ENCODE measurements at regions not wholly inside any gene's neighbourhood (a gene's known extent, or its start where the extent isn't known, plus 50 kb on each side); places are given as distances from the start of the nearest gene placed in this dataset.
"Not testable (repeated sequence)": the region's sequence is repeated elsewhere in the genome, so short reads cannot be mapped to it uniquely, and the experiment has no call there.

DNA sequence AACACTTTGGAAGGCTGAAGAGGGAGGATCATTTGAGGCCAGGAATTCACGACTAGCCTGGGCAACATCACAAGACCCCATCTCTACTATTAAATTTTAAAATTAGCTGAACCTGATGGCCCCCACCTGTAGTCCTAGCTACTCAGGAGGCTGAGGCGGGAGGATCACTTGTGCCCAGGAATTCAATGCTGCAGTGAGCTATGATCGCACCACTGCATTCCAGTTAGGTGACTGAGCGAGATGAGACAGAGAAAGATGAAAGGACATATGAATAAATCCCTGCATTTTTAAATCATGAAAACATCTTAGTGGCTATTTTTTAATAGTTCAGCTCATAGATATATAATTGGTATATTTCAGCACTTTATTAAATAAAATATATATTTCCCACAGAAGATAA lies 93.8 kb downstream of the GPR63 start:
- Mint-ChIP-seq H3K4me3 (no peak overlapping the region), H3K27ac (ENCODE audit: low read depth) (no peak overlapping the region), H3K27me3 (peaks cover 38% of the 10 kb centered on the region), H3K4me1 (no peaks in the 10 kb centered on the region), H3K9me3 (no peaks in the 10 kb centered on the region), H3K36me3 (ENCODE audit: insufficient read depth) (no peaks in the 10 kb centered on the region)
- no peak for ATAC-seq (replicated peaks; ENCODE audit: extremely low read depth, poor library complexity, severe bottlenecking)
- DNase-seq (ENCODE audit: low spot score in 2 of 2) = no peak

DNA sequence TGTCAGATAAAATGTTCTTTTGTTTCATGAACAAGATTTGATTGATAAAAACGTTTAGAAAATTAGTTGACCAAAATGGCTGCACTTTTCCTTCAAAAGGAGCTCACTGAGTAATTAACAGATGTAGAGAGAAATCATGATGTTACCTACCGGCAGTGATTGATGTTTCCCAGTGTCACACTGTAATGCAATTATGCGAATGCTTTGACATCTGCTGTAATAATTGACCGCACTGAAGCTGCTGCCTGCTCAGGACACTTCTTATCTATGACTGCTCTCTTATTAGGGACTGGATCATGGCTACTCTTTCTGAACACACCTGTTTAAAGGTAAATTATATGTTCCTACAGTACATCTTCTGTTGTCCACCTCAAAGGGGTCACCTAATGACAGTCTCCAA lies 94.6 kb downstream of the GPR63 start:
- Mint-ChIP-seq H3K27ac (ENCODE audit: low read depth) (no peak overlapping the region), H3K27me3 (peaks cover 38% of the 10 kb centered on the region)

DNA sequence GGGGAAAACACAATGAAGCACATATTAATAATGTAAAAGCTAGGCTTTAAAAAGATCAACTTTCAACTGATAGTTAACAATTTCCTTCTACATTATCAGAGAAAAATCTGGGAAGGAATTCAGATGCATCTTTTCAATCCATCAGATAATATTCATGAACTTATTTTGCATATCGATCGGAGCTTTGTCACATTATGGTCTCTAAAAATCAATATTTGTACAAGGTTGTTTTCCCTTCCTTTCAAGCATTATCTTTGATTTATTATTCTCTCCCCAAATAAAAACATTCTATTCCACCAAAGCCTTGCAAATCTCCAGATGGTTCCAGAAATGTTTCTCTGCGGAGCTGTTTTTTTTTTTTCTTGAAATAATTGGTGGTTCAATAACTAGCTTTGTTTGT lies 101.9 kb downstream of the GPR63 start:
- H3K4me3 Mint-ChIP-seq = no peak overlapping the region
- no peaks in the 10 kb centered on the region for H3K9me3 Mint-ChIP-seq
- H3K27ac Mint-ChIP-seq (ENCODE audit: low read depth) = no peak overlapping the region
- no peaks in the 10 kb centered on the region for H3K27me3 Mint-ChIP-seq
- no peak for ATAC-seq (replicated peaks; ENCODE audit: extremely low read depth, poor library complexity, severe bottlenecking)
- no peaks in the 10 kb centered on the region for H3K4me1 Mint-ChIP-seq
- no peaks in the 10 kb centered on the region for H3K36me3 Mint-ChIP-seq (ENCODE audit: insufficient read depth)
- DNase-seq (ENCODE audit: low spot score in 2 of 2) = no peak

More for the DNA sequence above, 94.6 kb downstream of the GPR63 start:
- no peaks in the 10 kb centered on the region for H3K36me3 Mint-ChIP-seq (ENCODE audit: insufficient read depth)
- H3K9me3 Mint-ChIP-seq = no peaks in the 10 kb centered on the region
- no peak for ATAC-seq (replicated peaks; ENCODE audit: extremely low read depth, poor library complexity, severe bottlenecking)
- H3K4me3 Mint-ChIP-seq = no peak overlapping the region
- no peaks in the 10 kb centered on the region for H3K4me1 Mint-ChIP-seq
- no peak for DNase-seq (ENCODE audit: low spot score in 2 of 2)

DNA sequence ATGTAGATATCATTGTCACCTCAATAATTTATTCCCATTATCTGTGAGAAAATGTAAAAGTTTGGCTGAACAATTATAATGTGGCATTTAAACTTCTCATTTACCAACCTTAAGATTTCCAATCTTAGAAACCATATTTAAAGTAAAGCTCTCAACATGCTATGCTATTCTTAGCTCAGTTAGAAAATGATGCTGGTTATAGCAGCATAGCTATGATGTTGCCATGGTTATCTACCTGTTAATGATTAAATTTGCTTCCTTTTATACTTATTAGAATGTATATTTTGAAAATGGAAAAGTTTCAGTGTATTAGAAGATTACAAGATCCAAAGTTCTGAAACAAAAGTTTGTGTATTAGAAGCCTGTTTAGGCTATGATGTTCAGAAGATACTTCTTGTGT lies 110.1 kb downstream of the GPR63 start:
- no peaks in the 10 kb centered on the region for H3K9me3 Mint-ChIP-seq
- H3K27ac Mint-ChIP-seq (ENCODE audit: low read depth) = no peak overlapping the region
- no peaks in the 10 kb centered on the region for H3K36me3 Mint-ChIP-seq (ENCODE audit: insufficient read depth)
- H3K27me3 Mint-ChIP-seq = peaks cover 14% of the 10 kb centered on the region
- no peaks in the 10 kb centered on the region for H3K4me1 Mint-ChIP-seq
- H3K4me3 Mint-ChIP-seq = no peak overlapping the region
- ATAC-seq (replicated peaks; ENCODE audit: extremely low read depth, poor library complexity, severe bottlenecking) (no peak), DNase-seq (ENCODE audit: low spot score in 2 of 2) (no peak)

DNA sequence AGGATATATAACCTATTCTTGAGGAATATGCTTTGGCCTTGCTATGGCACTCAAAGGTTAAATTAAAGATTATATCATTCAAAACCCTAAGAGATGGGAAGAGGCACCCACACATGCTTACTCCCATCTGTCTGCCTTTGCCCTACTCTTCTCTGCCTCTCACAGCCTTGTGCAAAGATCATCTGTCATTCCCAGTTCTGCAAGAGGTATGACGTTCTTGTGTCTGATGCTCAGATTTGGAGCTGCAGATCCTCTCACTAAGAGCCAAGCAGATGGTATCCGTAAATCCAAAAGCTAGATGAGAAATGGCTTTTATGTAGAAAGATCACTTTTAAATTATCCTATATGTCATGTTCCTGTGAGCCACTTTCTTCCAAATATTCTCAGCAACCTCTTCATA lies 112.0 kb downstream of the GPR63 start:
- H3K27ac Mint-ChIP-seq (ENCODE audit: low read depth) = no peak overlapping the region
- DNase-seq (ENCODE audit: low spot score in 2 of 2) (no peak), ATAC-seq (replicated peaks; ENCODE audit: extremely low read depth, poor library complexity, severe bottlenecking) (no peak)
- no peaks in the 10 kb centered on the region for H3K4me1 Mint-ChIP-seq
- H3K27me3 Mint-ChIP-seq = peaks cover 14% of the 10 kb centered on the region
- H3K36me3 Mint-ChIP-seq (ENCODE audit: insufficient read depth) = no peaks in the 10 kb centered on the region
- no peak overlapping the region for H3K4me3 Mint-ChIP-seq
- no peaks in the 10 kb centered on the region for H3K9me3 Mint-ChIP-seq

DNA sequence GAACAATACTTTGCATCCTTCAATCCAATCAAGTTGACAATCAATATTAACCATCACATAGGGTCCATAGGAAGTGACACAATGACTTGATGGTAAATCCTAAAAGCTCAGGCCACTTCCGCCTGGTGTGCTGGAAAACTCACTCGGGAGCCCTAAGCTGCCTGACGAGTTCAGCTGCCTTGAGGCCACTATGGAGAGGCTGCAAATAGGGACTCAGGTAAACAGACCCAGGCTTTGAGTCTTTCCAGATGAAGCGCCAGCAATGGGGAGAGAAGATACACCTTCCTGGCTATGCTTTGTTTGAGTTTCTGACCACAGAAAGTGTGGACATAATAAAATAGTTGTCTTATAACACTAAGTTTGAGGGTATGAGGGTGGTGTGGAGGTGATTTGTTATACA lies 112.6 kb downstream of the GPR63 start:
- Mint-ChIP-seq H3K27me3 (peaks cover 14% of the 10 kb centered on the region), H3K4me3 (no peak overlapping the region)
- no peak for ATAC-seq (replicated peaks; ENCODE audit: extremely low read depth, poor library complexity, severe bottlenecking)

DNA sequence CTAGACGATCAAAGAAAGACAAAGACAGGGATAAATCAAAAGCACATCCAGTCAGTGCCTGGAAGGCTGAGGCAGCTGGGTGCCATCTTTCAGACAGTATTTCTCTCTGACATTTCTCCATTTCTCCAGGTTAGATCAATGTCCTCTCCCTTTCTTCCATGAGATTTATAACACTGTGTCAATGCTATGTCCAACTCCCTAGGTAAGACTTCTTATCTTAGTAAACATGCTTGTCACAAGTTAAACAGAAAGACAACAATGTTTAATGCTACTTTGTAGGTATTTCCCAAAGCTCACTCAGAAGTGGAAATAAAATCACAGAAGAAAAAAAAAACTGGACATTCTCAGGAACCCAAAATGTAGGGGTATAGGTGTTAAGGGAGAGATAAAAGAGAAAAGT lies 113.9 kb downstream of the GPR63 start:
- H3K9me3 Mint-ChIP-seq = no peaks in the 10 kb centered on the region
- no peaks in the 10 kb centered on the region for H3K4me1 Mint-ChIP-seq
- H3K4me3 Mint-ChIP-seq = no peak overlapping the region
- no peak for ATAC-seq (replicated peaks; ENCODE audit: extremely low read depth, poor library complexity, severe bottlenecking)
- DNase-seq (ENCODE audit: low spot score in 2 of 2) = no peak
- no peaks in the 10 kb centered on the region for H3K36me3 Mint-ChIP-seq (ENCODE audit: insufficient read depth)
- H3K27me3 Mint-ChIP-seq = peaks cover 18% of the 10 kb centered on the region
- no peak overlapping the region for H3K27ac Mint-ChIP-seq (ENCODE audit: low read depth)

More for the DNA sequence above, 112.6 kb downstream of the GPR63 start:
- Mint-ChIP-seq H3K4me1 (no peaks in the 10 kb centered on the region), H3K27ac (ENCODE audit: low read depth) (no peak overlapping the region), H3K9me3 (no peaks in the 10 kb centered on the region), H3K36me3 (ENCODE audit: insufficient read depth) (no peaks in the 10 kb centered on the region)
- DNase-seq (ENCODE audit: low spot score in 2 of 2) = no peak

DNA sequence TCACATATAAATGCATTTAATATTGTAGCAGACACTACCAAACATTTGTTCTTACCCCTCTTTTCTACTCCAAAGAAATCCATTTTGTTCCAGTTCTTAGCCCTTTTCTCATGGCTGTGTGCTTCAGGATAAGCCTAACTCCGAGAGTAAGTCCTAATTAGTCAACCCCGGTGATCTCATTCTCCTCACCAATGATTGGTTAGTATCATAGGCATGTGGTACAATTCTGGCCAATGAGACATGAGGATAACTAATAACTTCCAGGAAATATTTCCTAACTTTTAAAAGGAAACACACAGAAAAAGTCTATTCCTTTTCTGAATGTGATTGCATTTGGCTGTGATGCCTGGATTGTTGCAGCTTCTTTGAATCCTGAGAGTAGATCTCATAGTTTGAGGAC lies 116.0 kb downstream of the GPR63 start:
- no peak for ATAC-seq (replicated peaks; ENCODE audit: extremely low read depth, poor library complexity, severe bottlenecking)
- Mint-ChIP-seq H3K27ac (ENCODE audit: low read depth) (no peak overlapping the region), H3K36me3 (ENCODE audit: insufficient read depth) (no peaks in the 10 kb centered on the region), H3K9me3 (no peaks in the 10 kb centered on the region), H3K27me3 (peaks cover 30% of the 10 kb centered on the region), H3K4me3 (no peak overlapping the region), H3K4me1 (no peaks in the 10 kb centered on the region)
- no peak for DNase-seq (ENCODE audit: low spot score in 2 of 2)

DNA sequence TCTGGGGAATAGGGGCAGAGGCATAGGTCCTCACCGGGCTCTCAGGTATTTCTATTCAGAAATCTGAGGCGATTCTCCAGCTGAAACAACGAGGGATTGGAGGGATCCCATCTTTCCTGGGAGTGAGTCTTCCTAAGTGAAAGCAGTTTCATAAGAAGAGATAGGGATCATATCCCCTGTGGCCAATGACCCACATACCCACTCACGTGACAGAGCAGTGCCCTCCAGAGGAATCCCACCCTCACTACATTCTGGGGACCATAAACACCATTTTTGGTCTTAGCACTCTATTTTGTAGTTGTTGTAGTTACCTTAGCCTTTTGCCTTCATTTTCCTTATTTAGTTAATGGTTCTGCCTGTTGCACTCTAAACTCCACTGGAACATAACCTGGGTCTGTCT lies 121.1 kb downstream of the GPR63 start:
- H3K9me3 Mint-ChIP-seq = no peaks in the 10 kb centered on the region
- H3K4me3 Mint-ChIP-seq = no peak overlapping the region
- DNase-seq (ENCODE audit: low spot score in 2 of 2) = no peak
- no peak overlapping the region for H3K27ac Mint-ChIP-seq (ENCODE audit: low read depth)
- no peaks in the 10 kb centered on the region for H3K4me1 Mint-ChIP-seq
- H3K36me3 Mint-ChIP-seq (ENCODE audit: insufficient read depth) = no peaks in the 10 kb centered on the region
- H3K27me3 Mint-ChIP-seq = peaks cover 36% of the 10 kb centered on the region
- ATAC-seq (replicated peaks; ENCODE audit: extremely low read depth, poor library complexity, severe bottlenecking) = no peak

DNA sequence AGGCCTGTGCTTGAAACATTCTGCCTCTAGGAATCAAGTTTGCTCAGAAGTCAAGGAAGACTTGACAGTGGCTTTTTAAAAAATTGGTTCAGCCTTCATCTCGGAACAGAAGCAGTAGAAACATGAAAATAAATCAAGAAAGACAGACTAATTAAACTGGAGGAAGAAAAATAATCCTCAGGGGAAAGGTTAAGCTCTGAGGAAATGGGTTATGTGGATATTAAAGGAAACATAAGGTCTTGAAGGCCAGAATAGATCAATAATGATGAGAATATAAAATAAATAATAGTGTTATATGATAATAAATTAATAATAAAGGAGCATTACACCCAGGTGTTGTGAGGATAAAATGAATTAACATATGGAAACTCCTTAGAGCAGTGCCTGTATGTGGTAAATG lies 121.7 kb downstream of the GPR63 start:
- Mint-ChIP-seq H3K4me3 (no peak overlapping the region), H3K9me3 (no peaks in the 10 kb centered on the region), H3K36me3 (ENCODE audit: insufficient read depth) (no peaks in the 10 kb centered on the region), H3K4me1 (no peaks in the 10 kb centered on the region), H3K27ac (ENCODE audit: low read depth) (no peak overlapping the region), H3K27me3 (peaks cover 36% of the 10 kb centered on the region)
- ATAC-seq (replicated peaks; ENCODE audit: extremely low read depth, poor library complexity, severe bottlenecking) (no peak), DNase-seq (ENCODE audit: low spot score in 2 of 2) (no peak)

DNA sequence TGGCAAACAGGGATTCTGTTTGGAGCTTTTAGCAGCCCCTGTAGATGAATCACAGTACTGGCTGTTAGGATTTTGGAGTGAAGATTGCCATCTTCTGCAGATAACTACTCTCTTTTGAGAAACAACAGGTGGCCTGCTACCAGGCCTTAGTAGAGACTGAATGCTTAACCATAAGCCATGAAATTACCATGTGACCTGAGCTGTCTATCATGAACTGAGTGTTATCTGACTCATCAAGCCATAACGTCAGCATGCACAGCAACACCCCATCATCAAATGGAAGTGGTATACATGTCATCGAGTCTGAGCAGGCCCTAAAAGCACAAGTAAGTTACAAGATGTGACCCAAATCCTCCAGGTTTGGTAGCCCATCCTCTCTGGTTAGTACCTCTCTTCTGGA lies 132.6 kb downstream of the GPR63 start:
- no peaks in the 10 kb centered on the region for H3K9me3 Mint-ChIP-seq
- no peaks in the 10 kb centered on the region for H3K36me3 Mint-ChIP-seq (ENCODE audit: insufficient read depth)
- peaks cover 8% of the 10 kb centered on the region for H3K27me3 Mint-ChIP-seq
- no peak for DNase-seq (ENCODE audit: low spot score in 2 of 2)
- ATAC-seq (replicated peaks; ENCODE audit: extremely low read depth, poor library complexity, severe bottlenecking) = no peak
- H3K27ac Mint-ChIP-seq (ENCODE audit: low read depth) = no peak overlapping the region
- H3K4me1 Mint-ChIP-seq = no peaks in the 10 kb centered on the region
- no peak overlapping the region for H3K4me3 Mint-ChIP-seq

DNA sequence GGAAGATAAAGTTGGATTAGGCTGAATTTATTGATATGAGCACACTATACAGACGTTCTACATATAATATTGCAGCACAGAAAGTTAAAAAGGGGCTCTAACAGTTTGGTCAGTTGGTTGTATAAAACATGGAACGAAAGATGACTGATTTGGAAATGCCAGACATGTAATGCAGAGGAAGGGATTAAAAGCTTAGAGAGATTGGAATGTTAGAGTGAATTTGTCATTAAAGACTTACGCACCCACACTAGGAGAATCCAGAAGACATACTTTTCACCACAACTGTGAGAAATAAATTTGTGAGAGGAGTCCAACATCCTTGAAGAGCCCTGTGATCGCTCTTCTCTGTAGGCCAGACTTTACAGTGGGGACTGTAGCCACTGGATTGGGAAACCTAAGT lies 134.7 kb downstream of the GPR63 start:
- Mint-ChIP-seq H3K9me3 (no peaks in the 10 kb centered on the region), H3K27ac (ENCODE audit: low read depth) (no peak overlapping the region), H3K27me3 (peaks cover 11% of the 10 kb centered on the region), H3K4me3 (no peak overlapping the region), H3K36me3 (ENCODE audit: insufficient read depth) (no peaks in the 10 kb centered on the region), H3K4me1 (no peaks in the 10 kb centered on the region)
- ATAC-seq (replicated peaks; ENCODE audit: extremely low read depth, poor library complexity, severe bottlenecking) (no peak), DNase-seq (ENCODE audit: low spot score in 2 of 2) (no peak)

DNA sequence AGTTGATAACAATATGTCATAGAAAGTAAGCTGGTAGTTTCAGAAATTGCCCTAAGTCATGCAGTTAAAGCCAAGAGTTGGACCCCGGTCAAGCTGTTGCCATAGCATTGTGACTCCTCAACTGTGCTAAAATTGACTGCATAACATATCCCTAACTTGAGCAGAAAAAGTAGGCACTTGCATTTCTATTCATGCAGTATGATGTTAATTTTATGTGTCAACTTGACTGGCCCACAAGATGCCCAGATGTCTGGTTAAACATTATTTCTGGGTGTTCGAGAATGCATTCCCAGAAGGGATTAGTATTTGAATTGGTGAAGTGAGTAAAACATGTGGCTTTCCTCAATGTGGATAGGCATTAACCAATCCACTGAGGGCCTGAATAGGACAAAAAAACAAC lies 136.4 kb downstream of the GPR63 start:
- Mint-ChIP-seq H3K27ac (ENCODE audit: low read depth) (no peak overlapping the region), H3K4me3 (no peak overlapping the region), H3K36me3 (ENCODE audit: insufficient read depth) (no peaks in the 10 kb centered on the region), H3K4me1 (no peaks in the 10 kb centered on the region), H3K9me3 (no peaks in the 10 kb centered on the region), H3K27me3 (peaks cover 14% of the 10 kb centered on the region)
- DNase-seq (ENCODE audit: low spot score in 2 of 2) (no peak), ATAC-seq (replicated peaks; ENCODE audit: extremely low read depth, poor library complexity, severe bottlenecking) (no peak)

DNA sequence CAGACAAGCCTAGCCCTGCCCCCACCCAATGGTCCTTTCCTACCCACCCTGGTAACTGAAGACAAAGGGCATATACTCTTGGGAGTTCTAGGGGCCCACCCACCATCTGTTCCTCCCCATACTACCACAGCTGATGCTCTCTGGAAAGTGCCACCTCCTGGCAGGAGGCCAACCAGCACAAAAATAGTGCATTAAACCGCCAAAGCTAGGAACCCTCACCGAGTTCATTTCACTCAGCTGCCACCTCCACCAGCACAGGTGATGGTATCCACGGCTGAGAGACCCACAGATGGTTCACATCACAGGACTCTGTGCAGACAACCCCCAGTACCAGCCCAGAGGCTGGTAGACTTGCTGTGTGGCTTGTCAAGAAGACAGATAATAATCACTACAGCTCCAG lies 131.5 kb downstream of the FHL5 start:
- H3K27ac Mint-ChIP-seq (ENCODE audit: low read depth); H3K4me1 Mint-ChIP-seq; DNase-seq (ENCODE audit: low spot score in 2 of 2); ATAC-seq (replicated peaks; ENCODE audit: extremely low read depth, poor library complexity, severe bottlenecking); H3K4me3 Mint-ChIP-seq; H3K9me3 Mint-ChIP-seq; H3K36me3 Mint-ChIP-seq (ENCODE audit: insufficient read depth): not testable (repeated sequence)
- peaks cover 64% of the 10 kb centered on the region for H3K27me3 Mint-ChIP-seq
